CD4-positive, alpha-beta T cell treated with Interleukin-21 for 1 hour (primary cell): ENCODE measurements at regions not wholly inside any gene's neighbourhood (a gene's known extent, or its start where the extent isn't known, plus 50 kb on each side); places are given as distances from the start of the nearest gene placed in this dataset.
"Not testable (repeated sequence)": the region's sequence is repeated elsewhere in the genome, so short reads cannot be mapped to it uniquely, and the experiment has no call there.

Experiments
- DNase-seq: peaks from one replicate; pipeline ENCODE4 v3.0.0-alpha.2; 2020

- no peak for DNase-seq
These were observed 572.3 kb downstream of the ETNK1 start for GRCh38 chr12:23197266-23197665.

- no peak for DNase-seq
These were observed 577.8 kb downstream of the ETNK1 start for GRCh38 chr12:23202728-23203127.

GRCh38 chr12:23204933-23205778, 580.2 kb downstream of the ETNK1 start:
- peak; percentile 51 for DNase-seq

GRCh38 chr12:23209793-23210192, 584.8 kb downstream of the ETNK1 start:
- no peak for DNase-seq

GRCh38 chr12:23210573-23210972, 585.6 kb downstream of the ETNK1 start:
- DNase-seq: no peak

GRCh38 chr12:23211384-23212320, 586.7 kb downstream of the ETNK1 start:
- no peak for DNase-seq

- DNase-seq: no peak
These were observed 592.2 kb downstream of the ETNK1 start for GRCh38 chr12:23217158-23217557.

- DNase-seq: no peak
These were observed 592.7 kb downstream of the ETNK1 start for GRCh38 chr12:23217667-23218066.

GRCh38 chr12:23221066-23221465, 596.1 kb downstream of the ETNK1 start:
- no peak for DNase-seq

GRCh38 chr12:23221926-23222325, 597.0 kb downstream of the ETNK1 start:
- no peak for DNase-seq

GRCh38 chr12:23222801-23223200, 597.8 kb downstream of the ETNK1 start:
- no peak for DNase-seq

- DNase-seq: no peak
These were observed 603.1 kb downstream of the ETNK1 start for GRCh38 chr12:23228101-23228500.

- no peak for DNase-seq
These were observed 605.9 kb downstream of the ETNK1 start for GRCh38 chr12:23230899-23231298.

GRCh38 chr12:23236066-23236780, 611.3 kb downstream of the ETNK1 start:
- no peak for DNase-seq

GRCh38 chr12:23236811-23237210, 611.8 kb downstream of the ETNK1 start:
- DNase-seq: no peak

GRCh38 chr12:23238190-23238589, 613.2 kb downstream of the ETNK1 start:
- DNase-seq: no peak

GRCh38 chr12:23238957-23239356, 614.0 kb downstream of the ETNK1 start:
- no peak for DNase-seq

- DNase-seq: no peak
These were observed 620.2 kb downstream of the ETNK1 start for GRCh38 chr12:23245186-23245585.

GRCh38 chr12:23253191-23253590, 628.2 kb downstream of the ETNK1 start:
- no peak for DNase-seq

GRCh38 chr12:23253910-23254309, 628.9 kb downstream of the ETNK1 start:
- DNase-seq: not testable (repeated sequence)

- DNase-seq: no peak
These were observed 634.6 kb downstream of the ETNK1 start for GRCh38 chr12:23259558-23259957.

- no peak for DNase-seq
These were observed 637.7 kb downstream of the ETNK1 start for GRCh38 chr12:23262670-23263069.

- DNase-seq: no peak
These were observed 652.9 kb downstream of the ETNK1 start for GRCh38 chr12:23277831-23278230.
